Neural progenitor cell (in vitro differentiated cells): ENCODE measurements at regions not wholly inside any gene's neighbourhood (a gene's known extent, or its start where the extent isn't known, plus 50 kb on each side); places are given as distances from the start of the nearest gene placed in this dataset.
"Not testable (repeated sequence)": the region's sequence is repeated elsewhere in the genome, so short reads cannot be mapped to it uniquely, and the experiment has no call there.

ENCODE experiments used
- DNase-seq: peaks from one replicate; pipeline ENCODE4 v3.0.0-alpha.2; 2016; ENCODE audit warnings: low spot score
- H2AFZ ChIP-seq: fragments of 200-600 bp; sonication (generic); replicated peaks from 2 replicates; pipeline ENCODE4 v1.6.1; 2016; ENCODE audit warnings: antibody characterized with exemption
- H3F3A ChIP-seq: fragments of 200-600 bp; sonication (generic); 2 replicates; pipeline ENCODE4 v1.6.1; 2016; ENCODE audit warnings: antibody characterized with exemption, low read depth
- H3K27ac ChIP-seq: fragments of 200-600 bp; sonication (generic); 2 replicates; pipeline ENCODE4 v1.5.1; 2016; ENCODE audit warnings: mild to moderate bottlenecking
- H3K27me3 ChIP-seq: fragments of 200-600 bp; sonication (generic); 2 replicates; pipeline ENCODE4 v1.6.1; 2016; ENCODE audit warnings: mild to moderate bottlenecking, moderate library complexity
- H3K36me3 ChIP-seq: fragments of 200-600 bp; sonication (generic); 2 replicates; pipeline ENCODE4 v1.5.1; 2016
- H3K4me1 ChIP-seq: fragments of 200-600 bp; sonication (generic); 2 replicates; pipeline ENCODE4 v1.6.1; 2016; ENCODE audit warnings: mixed run types
- H3K4me2 ChIP-seq: fragments of 200-600 bp; sonication (generic); 2 replicates; pipeline ENCODE4 v1.6.1; 2016
- H3K4me3 ChIP-seq: fragments of 200-600 bp; sonication (generic); 2 replicates; pipeline ENCODE4 v1.5.1; 2016
- H3K79me2 ChIP-seq: fragments of 200-600 bp; sonication (generic); 2 replicates; pipeline ENCODE4 v1.6.1; 2016; ENCODE audit warnings: low read depth
- H3K9ac ChIP-seq: fragments of 200-600 bp; sonication (generic); 2 replicates; pipeline ENCODE4 v1.6.1; 2016
- H3K9me3 ChIP-seq: fragments of 200-600 bp; sonication (generic); 2 replicates; pipeline ENCODE4 v1.5.1; 2016; ENCODE audit warnings: low read depth
- H4K20me1 ChIP-seq: fragments of 200-600 bp; sonication (generic); 2 replicates; pipeline ENCODE4 v1.6.1; 2016; ENCODE audit warnings: low read depth
- H3K27ac Mint-ChIP-seq: 3 replicates; pipeline ENCODE4 v1.8.0; 2021; ENCODE audit warnings: mixed read lengths
- H3K27me3 Mint-ChIP-seq: 2 replicates; pipeline ENCODE4 v1.8.0; 2022; ENCODE audit warnings: low read depth, mild to moderate bottlenecking, inconsistent platforms, moderate library complexity, mixed read lengths; ENCODE audit not compliant: insufficient read depth
- H3K36me3 Mint-ChIP-seq: 3 replicates; pipeline ENCODE4 v1.8.0; 2021; ENCODE audit warnings: mixed read lengths
- H3K4me1 Mint-ChIP-seq: 3 replicates; pipeline ENCODE4 v1.8.0; 2021; ENCODE audit warnings: mixed read lengths
- H3K4me3 Mint-ChIP-seq: 3 replicates; pipeline ENCODE4 v1.8.0; 2021; ENCODE audit warnings: mild to moderate bottlenecking, moderate library complexity, mixed read lengths
- H3K9me3 Mint-ChIP-seq: 3 replicates; pipeline ENCODE4 v1.8.0; 2020; ENCODE audit warnings: mixed read lengths
- CTCF ChIP-seq: fragments of 200-600 bp; sonication (generic); IDR thresholded peaks from 2 replicates; pipeline ENCODE4 v1.5.1; 2017; ENCODE audit warnings: antibody characterized with exemption, mild to moderate bottlenecking
- EZH2 ChIP-seq: fragments of 200-600 bp; sonication (generic); IDR thresholded peaks from 2 replicates; pipeline ENCODE4 v1.6.1; 2017; ENCODE audit warnings: antibody characterized with exemption, mild to moderate bottlenecking, moderate library complexity
- EZH2phosphoT487 ChIP-seq: fragments of 200-600 bp; sonication (generic); IDR thresholded peaks from 2 replicates; pipeline ENCODE4 v1.6.1; 2017; ENCODE audit warnings: antibody characterized with exemption

DNA sequence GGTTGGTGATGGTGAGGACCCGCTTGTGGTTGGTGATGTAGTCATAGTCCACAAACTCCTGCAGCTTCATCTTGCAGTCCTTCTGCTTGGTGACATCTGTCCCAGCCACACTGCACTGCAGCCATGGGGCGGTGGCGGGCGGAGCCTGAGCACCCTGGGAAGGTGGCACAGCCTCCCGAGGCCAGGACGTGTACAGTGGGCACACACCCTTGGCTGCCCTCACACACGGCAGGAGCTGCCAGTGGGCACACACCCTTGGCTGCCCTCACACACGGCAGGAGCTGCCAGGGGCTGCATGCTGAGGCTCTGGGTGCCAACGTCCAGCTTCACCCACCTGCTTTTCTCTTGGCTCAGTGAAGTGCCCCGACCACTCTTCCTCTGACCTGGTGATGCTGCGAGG is 128.7 kb downstream of the TUBA3C start:
- Histone ChIP-seq H3K9ac (no peak overlapping the region), H2AFZ (no peak overlapping the region), H3F3A (no peaks in the 10 kb centered on the region), H3K27ac (no peak overlapping the region), H3K4me2 (no peak overlapping the region), H3K9me3 (peaks cover 8% of the 10 kb centered on the region), H4K20me1 (no peaks in the 10 kb centered on the region), H3K4me3 (no peak overlapping the region), H3K36me3 (no peaks in the 10 kb centered on the region), H3K27me3 (no peaks in the 10 kb centered on the region), H3K79me2 (no peaks in the 10 kb centered on the region), H3K4me1 (no peaks in the 10 kb centered on the region)
- no peak overlapping the region for H3K27ac Mint-ChIP-seq
- DNase-seq: no peak
- peaks cover 5% of the 10 kb centered on the region for H3K27me3 Mint-ChIP-seq
- H3K4me3 Mint-ChIP-seq: no peak overlapping the region
- peaks cover 73% of the 10 kb centered on the region for H3K9me3 Mint-ChIP-seq
- H3K4me1 Mint-ChIP-seq: no peaks in the 10 kb centered on the region
- TF ChIP-seq EZH2phosphoT487: no peak
- no peak for TF ChIP-seq CTCF
- no peak for TF ChIP-seq EZH2
- peaks cover 3% of the 10 kb centered on the region for H3K36me3 Mint-ChIP-seq

GRCh38 chr13:19052180-19052579 is 129.4 kb downstream of the TUBA3C start:
- no peak overlapping the region for H3K4me2 ChIP-seq
- TF ChIP-seq EZH2phosphoT487: no peak
- TF ChIP-seq CTCF: no peak
- Mint-ChIP-seq H3K4me1 (no peaks in the 10 kb centered on the region), H3K4me3 (no peak overlapping the region), H3K36me3 (peaks cover 3% of the 10 kb centered on the region), H3K9me3 (peaks cover 69% of the 10 kb centered on the region), H3K27ac (no peak overlapping the region), H3K27me3 (peaks cover 5% of the 10 kb centered on the region)
- H3K4me3 ChIP-seq: no peak overlapping the region
- H4K20me1 ChIP-seq: no peaks in the 10 kb centered on the region
- H3K9me3 ChIP-seq: peaks cover 8% of the 10 kb centered on the region
- H3K27me3 ChIP-seq: no peaks in the 10 kb centered on the region
- no peaks in the 10 kb centered on the region for H3K79me2 ChIP-seq
- no peaks in the 10 kb centered on the region for H3F3A ChIP-seq
- no peak overlapping the region for H3K27ac ChIP-seq
- no peak overlapping the region for H3K9ac ChIP-seq
- no peak for DNase-seq
- no peak overlapping the region for H2AFZ ChIP-seq
- H3K36me3 ChIP-seq: no peaks in the 10 kb centered on the region
- H3K4me1 ChIP-seq: no peaks in the 10 kb centered on the region

DNA sequence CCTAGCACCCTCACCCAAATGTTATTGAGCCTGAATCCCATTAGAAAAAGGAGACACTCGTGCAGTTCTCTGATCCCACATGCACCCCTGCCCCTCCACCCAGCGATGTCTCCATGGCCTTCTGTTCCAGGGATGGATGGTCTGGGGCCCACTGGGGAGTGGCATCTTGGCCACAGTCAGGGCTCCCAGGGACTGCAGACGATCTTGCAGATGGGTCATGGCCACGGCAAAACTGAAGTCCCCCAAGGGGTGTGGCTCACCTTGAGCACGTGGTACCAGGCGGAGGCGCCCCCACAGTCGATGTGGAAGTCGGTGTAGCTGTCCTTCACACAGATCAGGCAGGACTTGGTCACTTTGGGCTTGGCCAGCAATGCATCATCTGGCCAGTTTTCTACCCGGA is 130.7 kb downstream of the TUBA3C start:
- Histone ChIP-seq H4K20me1 (no peaks in the 10 kb centered on the region), H3K4me2 (no peak overlapping the region), H3K27me3 (no peaks in the 10 kb centered on the region), H3K36me3 (peaks cover 1% of the 10 kb centered on the region), H3K4me3 (no peak overlapping the region), H3K9me3 (peaks cover 8% of the 10 kb centered on the region), H3F3A (no peaks in the 10 kb centered on the region), H3K9ac (no peak overlapping the region), H2AFZ (no peak overlapping the region), H3K4me1 (no peaks in the 10 kb centered on the region), H3K27ac (no peak overlapping the region), H3K79me2 (no peaks in the 10 kb centered on the region)
- no peaks in the 10 kb centered on the region for H3K4me1 Mint-ChIP-seq
- peaks cover 5% of the 10 kb centered on the region for H3K27me3 Mint-ChIP-seq
- DNase-seq: no peak
- no peak for TF ChIP-seq EZH2phosphoT487
- TF ChIP-seq CTCF: no peak
- no peak for TF ChIP-seq EZH2
- peaks cover 3% of the 10 kb centered on the region for H3K36me3 Mint-ChIP-seq
- peaks cover 66% of the 10 kb centered on the region for H3K9me3 Mint-ChIP-seq
- H3K27ac Mint-ChIP-seq: no peak overlapping the region
- no peak overlapping the region for H3K4me3 Mint-ChIP-seq

DNA sequence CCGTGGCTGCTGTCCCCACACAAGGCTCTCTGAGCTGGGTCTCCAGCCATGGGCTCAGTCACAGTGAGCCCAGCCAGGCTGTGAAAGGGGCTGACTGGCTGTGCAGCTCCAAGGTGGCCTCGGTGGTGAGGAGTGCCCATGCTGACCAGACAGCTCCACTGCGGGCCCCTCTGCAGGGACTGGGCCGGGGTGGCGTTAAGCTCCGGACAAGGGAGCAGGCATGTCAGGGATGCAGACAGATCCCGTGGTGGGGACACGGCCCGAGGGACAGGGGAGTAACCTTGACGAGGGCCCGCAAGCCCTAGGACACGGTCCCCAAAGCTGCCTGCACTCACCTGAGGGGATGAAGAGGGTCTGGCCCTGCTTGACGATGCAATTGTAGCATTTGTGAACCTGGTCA is 132.0 kb downstream of the TUBA3C start:
- not testable (repeated sequence) for H3K36me3 ChIP-seq, H3K79me2 ChIP-seq, H3K4me1 ChIP-seq, H3K27ac ChIP-seq, H3K36me3 Mint-ChIP-seq, H3K9ac ChIP-seq, H4K20me1 ChIP-seq, DNase-seq, H3K4me3 Mint-ChIP-seq, H3K4me3 ChIP-seq, H2AFZ ChIP-seq, H3K27ac Mint-ChIP-seq, H3K27me3 ChIP-seq, H3K4me2 ChIP-seq, H3K4me1 Mint-ChIP-seq, H3F3A ChIP-seq, H3K27me3 Mint-ChIP-seq
- peaks cover 11% of the 10 kb centered on the region for H3K9me3 ChIP-seq
- H3K9me3 Mint-ChIP-seq: peaks cover 60% of the 10 kb centered on the region
